ENCODE measurements at regions not wholly inside any gene's neighbourhood (a gene's known extent, or its start where the extent isn't known, plus 50 kb on each side); places are given as distances from the start of the nearest gene placed in this dataset.
"Not testable (repeated sequence)": the region's sequence is repeated elsewhere in the genome, so short reads cannot be mapped to it uniquely, and the experiment has no call there.

GRCh38 chr9:134561427-134562145 is 80.0 kb upstream of the COL5A1 start:
- DNase-seq (ENCODE audit: low read depth in 2 of 2), result no peak

GRCh38 chr9:134562146-134562849 is 79.3 kb upstream of the COL5A1 start:
- DNase-seq (ENCODE audit: low read depth in 2 of 2), result no peak

DNA sequence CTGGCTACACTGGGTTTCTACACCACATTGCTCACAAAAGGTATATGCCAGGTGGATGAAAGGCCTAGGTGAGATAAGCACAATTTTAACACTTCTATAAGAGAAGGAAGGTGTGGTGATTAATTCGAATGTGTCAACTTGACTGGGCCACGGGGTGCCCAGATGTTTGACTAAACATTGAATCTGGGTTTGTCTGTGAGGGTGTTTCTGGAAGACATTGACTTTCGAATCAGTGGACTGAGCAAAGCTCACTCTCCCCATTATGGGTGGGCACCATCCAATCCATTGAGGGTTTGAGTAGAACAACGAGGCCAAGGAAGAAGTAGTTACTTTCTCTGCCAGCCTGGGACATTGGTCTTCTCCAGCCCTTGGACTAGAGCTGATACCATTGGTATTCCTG is 78.2 kb upstream of the COL5A1 start:
- DNase-seq (ENCODE audit: low read depth in 2 of 2), result no peak

DNA sequence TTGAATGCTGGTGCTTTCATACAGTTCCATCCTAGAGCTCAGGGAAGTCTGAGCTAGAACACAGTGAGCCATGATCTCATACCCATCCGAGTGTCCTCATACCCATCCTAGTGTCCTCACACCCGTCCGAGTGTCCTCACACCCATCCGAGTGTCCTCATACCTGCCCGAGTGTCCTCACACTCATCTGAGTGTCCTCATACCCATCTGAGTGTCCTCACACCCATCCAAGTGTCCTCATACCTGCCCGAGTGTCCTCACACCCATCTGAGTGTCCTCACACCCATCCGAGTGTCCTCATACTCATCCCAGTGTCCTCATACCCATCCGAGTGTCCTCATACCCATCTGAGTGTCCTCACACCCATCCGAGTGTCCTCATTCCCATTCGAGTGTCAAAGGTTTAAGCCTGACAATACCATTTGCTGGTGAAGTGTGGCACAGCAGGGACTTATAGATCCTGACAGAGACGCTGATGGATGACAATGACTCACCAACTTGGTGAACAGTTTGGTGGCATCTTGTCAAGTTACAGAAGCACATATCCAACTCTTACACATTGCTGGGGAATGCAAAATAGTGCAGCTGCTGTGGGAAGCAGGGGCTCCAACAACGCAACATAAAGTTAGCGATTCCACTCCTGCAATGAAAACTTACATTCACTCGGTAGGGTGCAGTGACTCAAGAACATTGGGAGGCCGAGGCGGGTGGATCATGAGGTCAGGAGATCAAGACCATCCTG is 77.0 kb upstream of the COL5A1 start:
- DNase-seq (ENCODE audit: low read depth in 2 of 2), result no peak

DNA sequence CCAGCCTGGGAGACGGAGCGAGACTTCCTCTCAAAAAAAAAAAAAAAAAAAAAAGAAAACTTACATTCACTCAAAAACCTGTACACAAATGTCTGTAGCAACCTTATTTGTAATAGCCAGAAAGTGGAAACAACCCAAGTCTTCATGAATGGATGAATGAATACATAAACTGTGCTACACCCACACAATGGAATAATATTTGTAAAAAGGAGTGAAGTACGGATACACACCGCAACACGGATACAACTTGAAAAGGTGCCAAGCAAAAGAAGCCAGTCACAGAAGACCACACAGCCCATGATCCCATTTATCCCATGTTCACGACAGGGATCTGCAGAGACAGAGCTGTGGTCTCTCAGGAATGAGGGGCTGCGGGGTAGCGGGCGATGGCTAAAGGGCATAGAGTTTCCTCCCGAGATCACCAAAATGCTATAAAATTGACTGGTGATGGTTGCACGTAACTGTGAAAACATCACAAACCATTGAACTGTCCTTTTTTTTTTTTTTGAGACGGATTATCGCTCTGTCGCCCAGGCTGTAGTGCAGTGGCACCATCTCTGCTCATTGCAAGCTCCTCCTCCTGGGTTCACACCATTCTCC is 76.2 kb upstream of the COL5A1 start:
- no peak for DNase-seq (ENCODE audit: low read depth in 2 of 2)

GRCh38 chr9:134566196-134566847 is 75.3 kb upstream of the COL5A1 start:
- DNase-seq (ENCODE audit: low read depth in 2 of 2), result no peak

DNA sequence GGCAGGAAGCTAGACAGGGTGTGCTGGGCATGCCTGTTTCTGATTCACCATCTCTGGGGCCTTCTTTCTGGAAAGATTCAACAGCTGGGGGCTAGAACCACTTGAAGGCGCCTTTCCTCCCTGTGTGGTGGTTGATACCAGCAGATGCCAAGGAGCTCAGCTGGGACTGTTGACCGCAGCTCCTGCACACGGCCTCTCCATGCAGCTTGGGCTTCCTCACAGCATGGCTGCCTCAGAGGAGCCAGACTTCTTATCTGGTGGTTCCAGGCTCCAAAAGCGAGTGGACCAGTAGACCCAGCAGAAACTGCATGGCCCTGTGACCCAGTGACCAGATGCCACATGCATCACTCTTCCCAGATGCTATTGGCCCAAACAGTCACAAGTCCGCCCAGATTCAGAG is 74.7 kb upstream of the COL5A1 start:
- DNase-seq (ENCODE audit: low read depth in 2 of 2), result no peak

- DNase-seq (ENCODE audit: low read depth in 2 of 2), result no peak
These were observed 73.5 kb upstream of the COL5A1 start for GRCh38 chr9:134568116-134568515.

GRCh38 chr9:134568811-134569210 is 72.8 kb upstream of the COL5A1 start:
- DNase-seq (ENCODE audit: low read depth in 2 of 2), result no peak

DNA sequence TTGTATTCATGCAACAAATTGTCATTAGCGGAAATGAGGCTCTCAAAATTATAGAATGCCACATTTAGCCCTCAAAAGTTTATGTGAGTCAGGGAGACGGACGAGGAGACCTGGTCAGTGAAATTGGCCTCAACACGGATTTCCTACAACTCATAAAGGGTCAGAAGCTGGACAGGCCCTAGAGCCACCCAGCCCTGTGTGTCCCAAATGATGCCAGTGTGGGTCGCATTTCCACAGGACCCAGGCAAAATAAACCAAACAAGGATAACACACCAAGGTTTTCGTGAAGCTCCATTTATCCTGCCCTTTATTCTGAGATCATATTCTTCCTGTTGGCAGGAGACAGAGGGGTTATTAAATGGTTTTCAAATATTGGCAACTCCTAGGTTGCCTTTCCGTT is 72.0 kb upstream of the COL5A1 start:
- no peak for DNase-seq (ENCODE audit: low read depth in 2 of 2)

GRCh38 chr9:134570151-134570621 is 71.4 kb upstream of the COL5A1 start:
- no peak for DNase-seq (ENCODE audit: low read depth in 2 of 2)

GRCh38 chr9:134570711-134571325 is 70.8 kb upstream of the COL5A1 start:
- DNase-seq (ENCODE audit: low read depth in 2 of 2), result no peak

DNA sequence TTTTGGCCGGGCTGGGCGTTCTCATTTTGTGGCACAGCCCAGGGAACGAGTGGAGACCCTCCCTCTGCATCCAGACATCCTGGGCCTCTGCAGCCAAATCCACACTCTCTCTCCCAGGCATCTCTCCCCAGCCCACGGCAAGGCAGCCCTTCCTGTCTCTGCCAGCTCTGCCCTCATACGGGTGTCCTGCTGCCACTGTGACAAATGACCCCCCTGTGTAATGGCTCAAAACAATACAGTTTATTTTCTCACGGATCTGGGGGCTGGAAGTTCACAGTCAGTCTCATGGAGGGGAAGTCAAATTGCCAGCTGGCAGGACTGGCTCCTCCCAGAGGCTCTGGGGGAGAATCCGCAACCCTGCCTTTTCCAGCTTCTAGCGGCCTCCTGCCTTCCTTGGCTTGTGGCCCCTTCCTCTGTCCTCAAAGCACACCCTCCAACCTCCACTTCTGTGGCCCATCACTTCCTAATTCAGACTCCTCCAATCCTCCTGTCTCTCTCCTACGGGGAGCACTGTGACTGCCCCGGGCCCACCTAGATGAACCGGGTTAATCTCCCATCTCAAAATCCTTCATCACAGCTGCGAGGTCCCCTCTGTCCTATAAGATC is 70.2 kb upstream of the COL5A1 start:
- DNase-seq (ENCODE audit: low read depth in 2 of 2), result no peak

GRCh38 chr9:134571946-134572917 is 69.4 kb upstream of the COL5A1 start:
- no peak for DNase-seq (ENCODE audit: low read depth in 2 of 2)

DNA sequence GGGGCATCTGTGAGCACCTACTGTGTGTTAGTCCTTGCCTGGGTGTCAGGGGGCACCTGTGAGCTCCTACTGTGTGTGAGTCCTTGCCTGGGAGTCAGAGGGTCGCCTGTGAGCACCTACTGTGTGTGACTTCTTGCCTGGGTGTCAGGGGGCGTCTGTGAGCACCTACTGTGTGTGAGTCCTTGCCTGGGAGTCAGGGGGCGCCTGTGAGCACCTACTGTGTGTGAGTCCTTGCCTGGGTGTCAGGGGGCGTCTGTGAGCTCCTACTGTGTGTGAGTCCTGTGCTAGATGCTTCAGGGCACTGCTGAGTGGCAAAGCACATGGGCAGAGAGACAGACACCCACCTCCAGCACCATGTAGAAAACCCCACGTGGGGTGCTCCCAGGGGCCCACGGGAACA is 66.9 kb upstream of the COL5A1 start:
- not testable (repeated sequence) for DNase-seq (ENCODE audit: low read depth in 2 of 2)

DNA sequence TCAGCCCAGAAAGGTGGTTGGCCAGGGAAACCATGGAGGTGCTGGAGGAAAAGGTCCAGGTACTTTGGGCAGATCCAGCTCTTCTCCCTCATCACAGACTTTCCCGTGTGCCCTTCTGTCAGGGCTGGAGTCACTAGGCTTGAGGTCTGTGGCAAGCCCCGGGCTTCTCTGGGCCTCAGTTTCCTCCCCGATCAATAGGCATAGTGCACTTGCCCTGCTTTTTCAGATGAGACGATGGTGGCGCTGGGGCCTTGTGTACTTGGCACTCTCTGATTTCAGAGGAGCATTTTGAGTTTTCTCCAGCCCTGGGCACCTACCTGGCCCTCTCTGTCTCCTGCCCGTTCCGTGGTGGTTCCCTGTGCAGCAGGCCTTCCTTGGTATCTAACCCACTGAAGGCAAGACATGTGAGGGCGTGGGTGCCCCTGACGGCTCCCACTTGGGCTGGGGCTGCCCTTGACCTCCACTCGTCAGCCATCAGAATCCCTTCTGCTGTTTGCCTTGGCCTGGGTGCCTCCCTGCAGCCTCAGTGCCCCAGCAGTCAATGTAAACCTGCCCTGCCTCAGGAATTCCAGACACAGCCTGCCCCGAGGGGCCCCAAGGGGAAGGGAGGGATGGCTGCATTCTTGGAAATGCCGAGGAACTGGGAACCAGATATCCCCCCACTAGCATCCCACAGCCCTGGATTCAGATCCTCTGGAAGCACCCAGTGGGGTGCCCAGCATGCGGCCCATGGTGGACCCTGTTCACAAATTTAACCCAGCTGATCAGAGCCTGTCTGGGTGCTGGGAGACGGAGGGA is 66.3 kb upstream of the COL5A1 start:
- no peak for DNase-seq (ENCODE audit: low read depth in 2 of 2)

GRCh38 chr9:134575901-134576176 is 65.8 kb upstream of the COL5A1 start:
- DNase-seq (ENCODE audit: low read depth in 2 of 2), result no peak

DNA sequence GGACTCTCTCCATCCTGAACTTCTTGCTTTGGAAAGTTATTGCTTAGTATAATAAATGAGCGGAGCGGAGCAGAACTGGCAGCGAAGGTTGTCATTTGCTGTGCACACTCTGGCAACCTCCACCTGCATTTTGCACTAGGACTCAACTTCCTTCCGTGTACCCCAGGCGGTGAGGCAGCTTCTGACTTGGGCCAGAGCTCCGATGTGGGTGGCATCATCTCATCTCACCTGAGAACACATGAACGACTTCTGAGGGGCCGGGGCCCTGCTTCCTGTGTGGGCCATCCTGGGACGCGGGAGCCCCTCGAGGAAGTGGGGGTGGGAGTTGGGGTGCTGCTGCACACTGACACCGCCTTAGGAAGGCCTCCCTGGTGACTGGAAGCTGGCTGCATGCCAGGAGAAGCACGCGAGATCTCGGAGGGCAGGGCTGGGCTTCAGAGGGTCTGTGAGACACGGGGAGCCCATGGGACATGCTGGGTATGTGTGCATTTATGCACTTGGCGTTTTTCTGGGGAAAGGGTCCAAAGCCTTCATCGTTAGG is 56.5 kb upstream of the COL5A1 start:
- DNase-seq (ENCODE audit: low read depth in 2 of 2), result no peak
